HG03139 (cell line): ENCODE measurements at regions not wholly inside any gene's neighbourhood (a gene's known extent, or its start where the extent isn't known, plus 50 kb on each side); places are given as distances from the start of the nearest gene placed in this dataset.

Experiments
- ATAC-seq: cut with Tn5 transposase; IDR thresholded peaks from one replicate; pipeline ENCODE4 v1.9.1; 2021; ENCODE audit not compliant: unreplicated experiment

DNA sequence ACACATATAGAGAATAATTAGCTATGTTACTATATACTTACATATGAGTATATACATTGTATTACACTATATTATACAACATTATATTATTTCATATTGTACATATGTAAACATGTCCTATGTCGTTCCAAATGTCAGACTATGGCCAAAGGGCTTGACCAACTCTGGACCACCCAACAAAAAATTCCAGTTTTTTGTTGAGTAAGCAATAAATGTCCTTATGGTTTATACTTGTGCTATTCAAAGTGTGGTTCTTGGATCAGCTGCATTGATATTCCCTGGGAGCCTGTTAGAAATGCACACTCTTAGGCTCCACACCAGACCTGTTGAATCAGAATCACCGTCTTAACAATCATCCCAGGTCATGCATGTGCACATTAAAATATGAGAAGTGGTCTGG lies 225.4 kb upstream of the ZFP64 start:
- ATAC-seq, result no peak

GRCh38 chr20:52411611-52412010 lies 220.0 kb upstream of the ZFP64 start:
- no peak for ATAC-seq

DNA sequence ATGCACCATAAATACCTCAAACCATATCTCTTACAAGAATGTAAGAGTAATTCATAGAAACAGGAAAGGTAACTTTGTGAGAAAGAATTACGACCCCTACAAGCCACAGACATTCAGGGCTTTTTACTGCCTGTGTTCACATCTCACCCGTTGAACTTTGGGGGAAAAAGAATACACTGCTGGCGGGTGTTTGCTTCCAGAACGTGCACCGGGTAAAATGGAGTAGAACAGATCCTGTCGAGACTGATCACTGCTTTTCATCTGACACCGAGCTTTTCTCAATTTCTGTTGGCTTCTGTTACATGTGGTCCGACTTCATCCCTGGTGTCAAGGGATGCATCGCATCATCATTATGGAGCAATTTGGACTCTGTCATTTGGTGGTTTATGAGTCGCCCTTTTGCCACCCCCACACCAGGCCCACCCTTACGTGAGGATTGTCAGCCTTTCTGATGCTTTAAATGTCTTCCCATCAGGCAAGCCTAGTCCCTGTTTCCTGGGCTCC lies 219.2 kb upstream of the ZFP64 start:
- ATAC-seq, result no peak

GRCh38 chr20:52410182-52410647 lies 218.6 kb upstream of the ZFP64 start:
- no peak for ATAC-seq

- ATAC-seq, result no peak
Measured at GRCh38 chr20:52405986-52406385, 214.4 kb upstream of the ZFP64 start.

- peak; percentile 67 for ATAC-seq
Measured at GRCh38 chr20:52405417-52405816, 213.8 kb upstream of the ZFP64 start.

GRCh38 chr20:52404671-52405070 lies 213.1 kb upstream of the ZFP64 start:
- ATAC-seq, result no peak

- no peak for ATAC-seq
Measured at GRCh38 chr20:52402950-52403349, 211.4 kb upstream of the ZFP64 start.

GRCh38 chr20:52402514-52402913 lies 210.9 kb upstream of the ZFP64 start:
- no peak for ATAC-seq

- no peak for ATAC-seq
Measured at GRCh38 chr20:52401431-52401830, 209.9 kb upstream of the ZFP64 start.

- no peak for ATAC-seq
Measured at GRCh38 chr20:52399352-52399751, 207.8 kb upstream of the ZFP64 start.

GRCh38 chr20:52389606-52390005 lies 198.0 kb upstream of the ZFP64 start:
- ATAC-seq, result no peak

- no peak for ATAC-seq
Measured at GRCh38 chr20:52383995-52384621, 192.5 kb upstream of the ZFP64 start.

- ATAC-seq, result no peak
Measured at GRCh38 chr20:52382933-52383332, 191.4 kb upstream of the ZFP64 start.

GRCh38 chr20:52379723-52380336 lies 188.3 kb upstream of the ZFP64 start:
- ATAC-seq, result no peak

- no peak for ATAC-seq
Measured at GRCh38 chr20:52372169-52372568, 180.6 kb upstream of the ZFP64 start.

DNA sequence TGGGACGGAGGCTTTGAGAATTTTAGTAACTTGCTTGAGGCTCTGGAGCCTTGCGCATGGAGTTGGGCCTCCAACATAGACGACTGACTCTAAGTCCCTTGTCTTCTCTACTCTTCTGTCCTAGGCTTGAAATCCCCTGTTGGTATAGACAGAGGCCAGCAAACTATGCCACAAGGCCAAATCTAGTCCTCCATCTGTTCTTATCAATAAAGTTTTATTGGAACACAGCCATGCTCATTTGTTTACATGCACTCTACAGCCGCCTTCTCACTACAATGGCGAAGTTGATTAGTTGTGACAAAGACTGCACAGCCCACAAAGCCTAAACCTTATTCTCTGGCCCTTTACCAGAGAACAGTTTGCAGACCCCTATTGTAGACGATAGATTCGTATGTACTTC lies 174.1 kb upstream of the ZFP64 start:
- ATAC-seq, result no peak

DNA sequence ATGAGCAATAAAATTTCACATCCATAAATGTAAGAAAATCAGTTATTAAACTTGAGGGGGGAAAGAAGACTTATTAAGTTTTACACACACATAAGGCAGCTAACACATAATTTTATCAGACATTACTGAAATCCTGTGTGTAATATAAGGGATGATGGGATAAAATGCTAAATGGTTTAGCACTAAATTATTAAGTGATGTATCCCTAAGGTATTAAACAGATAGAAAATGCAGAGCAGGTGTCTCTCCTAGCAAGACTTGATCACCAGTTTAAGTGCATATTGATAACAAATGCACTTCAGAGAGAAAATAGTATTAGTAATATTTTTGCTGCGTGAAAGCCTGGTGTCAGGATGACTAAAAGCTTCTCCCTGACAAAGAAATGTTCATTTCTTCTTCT lies 172.8 kb upstream of the ZFP64 start:
- no peak for ATAC-seq

DNA sequence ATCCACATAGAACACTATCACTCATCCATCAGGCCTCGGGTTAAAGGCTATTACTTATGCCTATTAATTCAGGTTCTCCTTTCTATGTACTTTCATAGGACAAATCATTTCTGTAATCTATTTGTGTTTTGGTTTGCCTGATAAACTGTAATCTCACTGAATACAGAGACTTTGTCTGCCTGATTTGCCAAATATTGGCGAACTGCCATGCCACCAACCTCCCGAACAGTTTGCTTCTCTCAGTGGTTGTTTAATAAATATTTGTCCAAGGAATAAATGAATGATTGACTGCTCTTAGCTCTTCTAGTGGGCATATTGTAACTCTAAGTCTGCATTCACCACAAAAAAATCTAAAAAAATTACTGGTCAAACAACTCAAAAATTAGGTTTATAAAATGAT lies 170.1 kb upstream of the ZFP64 start:
- ATAC-seq, result no peak

GRCh38 chr20:52349806-52350205 lies 158.2 kb upstream of the ZFP64 start:
- ATAC-seq, result no peak

- no peak for ATAC-seq
Measured at GRCh38 chr20:52348434-52348833, 156.9 kb upstream of the ZFP64 start.

GRCh38 chr20:52346797-52347196 lies 155.2 kb upstream of the ZFP64 start:
- no peak for ATAC-seq

GRCh38 chr20:52342913-52343312 lies 151.3 kb upstream of the ZFP64 start:
- ATAC-seq, result no peak
